HG03066 (cell line): ENCODE measurements at regions not wholly inside any gene's neighbourhood (a gene's known extent, or its start where the extent isn't known, plus 50 kb on each side); places are given as distances from the start of the nearest gene placed in this dataset.

Experiments used
- ATAC-seq: cut with Tn5 transposase; IDR thresholded peaks from one replicate; pipeline ENCODE4 v1.9.1; 2021; ENCODE audit warnings: low read depth; ENCODE audit not compliant: unreplicated experiment

DNA sequence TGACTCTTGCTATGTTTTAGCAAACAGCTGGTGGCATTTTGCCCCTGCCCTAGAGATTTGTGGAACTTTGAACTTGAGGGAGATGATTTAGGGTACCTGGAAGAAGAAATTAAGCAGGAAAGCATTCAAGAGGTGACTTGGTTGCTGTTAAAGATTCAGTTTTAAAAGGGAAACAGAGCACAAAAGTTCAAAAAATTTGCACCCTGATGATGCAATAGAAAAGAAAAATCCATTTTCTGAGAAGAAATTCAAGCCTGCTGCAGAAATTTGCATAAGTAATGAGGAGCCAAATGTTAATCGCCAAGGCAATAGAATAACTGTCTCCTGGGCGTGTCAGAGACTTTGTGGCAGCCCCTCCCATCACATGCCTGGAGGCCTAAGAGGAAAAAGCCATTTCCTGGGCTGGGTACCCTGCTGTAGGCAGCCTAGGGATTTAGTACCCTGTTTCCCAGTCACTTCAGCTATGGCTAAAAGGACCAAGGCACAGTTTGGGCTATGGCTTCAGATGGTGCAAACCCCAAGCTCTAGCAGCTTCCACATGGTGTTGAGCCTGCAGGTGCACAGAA lies 958.5 kb upstream of the MIR17HG start:
- ATAC-seq: no peak

GRCh38 chr13:90389537-90389936 lies 958.0 kb upstream of the MIR17HG start:
- ATAC-seq: no peak

DNA sequence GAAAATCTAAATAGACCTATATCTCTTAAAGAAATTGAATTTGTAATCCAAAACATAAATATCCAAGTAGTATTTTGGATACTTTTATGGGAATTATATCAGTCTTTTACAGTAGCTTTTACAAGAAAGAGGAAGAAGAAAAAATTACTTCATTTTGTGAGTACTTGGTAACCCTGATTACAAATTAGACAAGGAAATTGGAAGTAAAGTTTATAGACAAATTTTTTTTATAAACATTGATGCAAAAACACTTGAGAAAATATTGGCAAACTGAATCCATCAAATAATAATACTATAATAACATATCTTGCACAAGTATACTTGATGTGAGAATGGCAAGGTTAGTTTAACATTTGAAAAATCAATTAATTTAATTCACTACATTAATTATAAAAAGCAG lies 954.1 kb upstream of the MIR17HG start:
- no peak for ATAC-seq

- ATAC-seq: no peak
These were observed 952.1 kb upstream of the MIR17HG start for GRCh38 chr13:90395348-90395747.

GRCh38 chr13:90395846-90396245 lies 951.6 kb upstream of the MIR17HG start:
- ATAC-seq: no peak

- no peak for ATAC-seq
These were observed 951.2 kb upstream of the MIR17HG start for GRCh38 chr13:90396266-90396665.

GRCh38 chr13:90397503-90397902 lies 950.0 kb upstream of the MIR17HG start:
- ATAC-seq: no peak

DNA sequence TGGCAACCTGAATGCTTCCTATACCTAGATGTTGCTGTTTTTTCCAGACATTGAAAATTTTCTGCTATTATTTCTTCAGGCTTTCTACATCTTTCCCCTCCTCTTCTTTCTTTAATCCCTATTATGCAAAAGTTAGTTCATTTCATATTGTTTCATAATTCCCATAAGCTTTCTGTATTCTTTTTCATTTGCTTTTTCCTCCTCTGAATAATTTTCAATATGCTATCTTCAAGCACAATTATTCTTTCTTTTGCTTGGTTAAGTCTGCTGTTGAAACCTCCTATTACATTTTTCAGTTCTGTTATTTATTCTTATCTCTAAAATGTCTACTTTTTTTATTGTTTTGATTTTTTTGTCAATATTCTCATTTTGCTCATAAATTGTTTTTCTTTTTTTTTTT lies 947.1 kb upstream of the MIR17HG start:
- ATAC-seq: no peak

DNA sequence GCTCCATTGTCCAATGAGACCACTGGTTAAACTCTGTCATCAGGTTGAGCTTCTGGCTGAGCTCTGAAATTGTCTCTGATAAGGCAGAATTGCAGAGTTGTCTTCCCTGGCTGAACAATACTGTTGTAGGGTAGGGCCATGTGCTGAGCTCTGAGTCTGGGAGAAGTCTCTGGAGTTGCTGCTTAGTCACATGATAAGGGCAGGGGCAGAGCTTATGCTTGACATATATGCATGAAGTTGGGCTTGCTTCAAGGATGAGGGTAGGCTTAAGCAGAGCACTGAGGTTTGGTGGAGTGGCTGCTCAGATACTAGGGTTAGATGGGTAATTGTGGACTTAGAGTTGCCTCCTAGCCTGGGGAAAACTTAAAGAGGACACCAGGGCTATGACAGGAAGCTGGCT lies 946.3 kb upstream of the MIR17HG start:
- no peak for ATAC-seq

DNA sequence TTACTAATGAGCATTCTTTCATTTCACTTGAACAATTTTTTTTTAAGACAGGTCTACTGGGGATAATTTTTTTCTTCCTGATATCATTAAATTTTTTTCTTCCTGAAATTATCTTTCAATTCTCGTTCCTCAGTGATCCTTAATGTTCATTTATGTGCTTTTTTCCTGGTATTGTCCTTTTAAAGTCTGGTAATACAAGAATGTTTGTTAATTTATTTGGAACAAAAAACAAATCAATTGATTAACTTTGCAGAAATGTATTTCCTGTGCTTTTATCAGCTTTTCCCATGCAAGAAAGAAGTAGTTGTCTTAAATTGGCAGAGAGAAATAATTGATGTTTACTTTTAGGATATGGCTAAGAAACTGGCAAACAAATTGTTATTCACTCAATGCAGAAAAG lies 945.4 kb upstream of the MIR17HG start:
- no peak for ATAC-seq

DNA sequence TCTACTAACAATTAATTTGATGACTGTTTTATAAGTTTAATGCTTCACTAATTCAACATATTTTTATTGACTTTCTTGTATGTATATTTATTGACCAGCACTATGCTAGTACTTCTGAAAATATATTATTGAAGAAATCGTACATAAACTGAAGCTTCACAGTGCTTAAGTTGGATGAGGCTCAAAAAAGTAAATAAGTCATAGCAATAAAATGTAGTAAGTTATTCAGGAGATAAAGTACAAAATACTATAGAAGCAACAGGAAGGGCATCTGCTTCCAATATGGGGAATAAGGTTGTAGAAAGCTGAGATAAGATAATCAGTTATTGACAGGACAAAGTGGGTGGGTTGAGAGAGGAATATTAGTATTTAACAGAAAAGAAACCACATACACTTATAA lies 944.9 kb upstream of the MIR17HG start:
- ATAC-seq: no peak

DNA sequence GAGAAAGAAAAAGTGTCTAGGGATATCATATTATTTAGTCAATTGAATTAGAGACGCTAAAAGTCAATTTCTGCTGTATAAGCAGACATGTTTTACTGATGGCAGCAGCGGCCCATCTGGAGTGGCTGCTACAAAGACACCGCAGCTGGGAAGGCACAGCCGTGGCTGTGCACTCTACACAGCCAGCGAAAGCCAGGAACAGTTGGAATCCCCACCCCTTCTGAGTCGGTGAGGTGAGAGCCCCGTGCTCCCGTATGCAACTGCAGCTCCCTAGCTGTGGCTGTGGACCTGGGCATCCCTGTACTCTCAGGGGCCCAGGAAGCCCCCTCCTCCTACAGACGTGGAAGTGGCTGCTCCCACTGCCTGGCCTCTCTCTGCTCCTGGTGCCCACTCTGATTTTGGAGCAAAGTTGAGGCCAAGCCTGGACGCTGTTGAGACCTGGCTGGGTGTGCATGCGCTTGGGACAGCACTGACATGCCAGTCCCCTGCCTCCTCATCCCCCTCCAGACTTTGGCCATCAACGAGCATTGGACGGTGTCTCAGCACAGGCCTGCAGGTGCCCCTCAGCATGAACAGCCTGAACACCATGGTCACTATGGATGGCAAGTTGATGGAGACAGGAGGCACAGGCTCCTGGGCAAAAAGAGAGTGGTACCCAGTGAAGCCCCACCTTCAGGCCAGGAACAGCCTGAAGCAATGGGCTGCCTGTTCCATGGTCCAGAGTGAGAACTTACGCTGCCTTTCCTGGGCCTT lies 944.0 kb upstream of the MIR17HG start:
- ATAC-seq: no peak

- no peak for ATAC-seq
These were observed 942.2 kb upstream of the MIR17HG start for GRCh38 chr13:90405301-90405700.

DNA sequence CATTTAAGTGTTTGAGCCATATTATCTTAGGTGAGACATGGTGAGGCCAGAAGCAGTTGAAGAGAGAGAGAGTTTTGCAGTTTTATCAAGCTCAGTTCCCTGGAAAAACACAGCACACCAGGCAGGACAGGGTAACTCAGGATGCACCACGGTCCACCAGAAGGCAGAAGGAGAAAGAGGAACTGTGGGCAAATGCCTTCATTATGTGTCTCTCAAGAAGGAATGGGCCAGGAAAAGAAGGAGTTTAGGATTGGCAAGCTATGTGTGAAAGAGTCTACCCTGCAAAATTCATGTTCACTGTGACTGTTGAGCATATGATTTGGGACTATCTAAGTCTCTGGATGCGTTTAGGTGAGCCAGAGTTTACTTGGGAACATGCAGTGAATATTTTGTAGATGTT lies 934.5 kb upstream of the MIR17HG start:
- no peak for ATAC-seq

- ATAC-seq: no peak
These were observed 933.9 kb upstream of the MIR17HG start for GRCh38 chr13:90413548-90413947.

GRCh38 chr13:90414691-90415596 lies 932.5 kb upstream of the MIR17HG start:
- ATAC-seq: no peak

GRCh38 chr13:90415902-90416301 lies 931.6 kb upstream of the MIR17HG start:
- ATAC-seq: no peak

- ATAC-seq: no peak
These were observed 931.0 kb upstream of the MIR17HG start for GRCh38 chr13:90416519-90416918.

GRCh38 chr13:90416938-90417337 lies 930.5 kb upstream of the MIR17HG start:
- no peak for ATAC-seq

GRCh38 chr13:90420683-90421082 lies 926.8 kb upstream of the MIR17HG start:
- no peak for ATAC-seq
